Right lobe of liver (tissue), 6 donors: ENCODE measurements at regions not wholly inside any gene's neighbourhood (a gene's known extent, or its start where the extent isn't known, plus 50 kb on each side); places are given as distances from the start of the nearest gene placed in this dataset.
"Not testable (repeated sequence)": the region's sequence is repeated elsewhere in the genome, so short reads cannot be mapped to it uniquely, and the experiment has no call there.

Source experiments
- ATAC-seq, 4 donors: fragments of 200-7000 bp; cut with Tn5 transposase; one replicate each; pipeline ENCODE4 v1.9.1; 2020; ENCODE audit warnings: mild to moderate bottlenecking in 4 of 4, moderate library complexity in 4 of 4
- DNase-seq, 3 donors: peaks; one replicate each; pipeline ENCODE4 v3.0.0-alpha.2; 2020
- H3K27ac ChIP-seq, 3 donors: fragments of 200-600 bp; one replicate each; pipeline ENCODE4 v1.8.0; 2022
- H3K27me3 ChIP-seq, 2 donors: fragments of 200-600 bp; one replicate each; pipeline ENCODE4 v1.8.0; 2022
- H3K36me3 ChIP-seq, 4 donors: fragments of 200-600 bp; sonication (generic) in 1 of 4; one replicate each; pipeline versions ENCODE4 v1.5.1 to v1.8.0; 2017 to 2022; ENCODE audit warnings: control low read depth in 1 of 4
- H3K4me1 ChIP-seq, 4 donors: fragments of 200-600 bp; sonication (generic) in 1 of 4; one replicate each; pipeline versions ENCODE4 v1.5.1 to v1.8.0; 2017 to 2022; ENCODE audit warnings: control low read depth in 1 of 4
- H3K4me3 ChIP-seq, 3 donors: fragments of 200-600 bp; one replicate each; pipeline ENCODE4 v1.8.0; 2022
- H3K9me3 ChIP-seq, 4 donors: fragments of 200-600 bp; sonication (generic) in 1 of 4; one replicate each; pipeline versions ENCODE4 v1.5.1 to v1.8.0; 2017 to 2022; ENCODE audit warnings: control low read depth in 1 of 4
- POLR2A ChIP-seq: fragments of 450-650 bp; IDR thresholded peaks from one replicate; pipeline ENCODE4 v1.6.1; 2017; ENCODE audit warnings: antibody characterized with exemption, mild to moderate bottlenecking
- WGBS: methylation state at CpG from one replicate; pipeline ENCODE4 v1.1.6; 2018; ENCODE audit warnings: low coverage, low lambda C conversion rate; ENCODE audit not compliant: insufficient coverage; ENCODE audit errors: missing lambda C conversion rate; 5-methylcytosine and 5-hydroxymethylcytosine counted together
- intact Hi-C, 2 donors: fragments of 100-400 bp; cut with DNase I; formaldehyde crosslinking; loops; one replicate each; pipeline versions ENCODE4 v1.11.2 to v1.14.1; 2022
- TF ChIP-seq, protein P1 (sequence below), 4 donors: fragments of 200-600 bp in 3 of 4; fragments of 450-650 bp in 1 of 4; IDR thresholded peaks; one replicate each; pipeline versions ENCODE4 v1.5.1 to v1.8.0; 2016 to 2022; ENCODE audit warnings: antibody characterized with exemption in 4 of 4, mild to moderate bottlenecking in 2 of 4
- donor health status: DM: no; HTN: yes; CAD: no.
- donor health status: DM: no; HTN: no; CAD: no.
- donor health status: DM: no; HTN: no; CAD: no.
- donor health status: DM: no; HTN: yes; CAD: no.
- donor health status: DM: no; HTN: yes; CAD: no.

DNA sequence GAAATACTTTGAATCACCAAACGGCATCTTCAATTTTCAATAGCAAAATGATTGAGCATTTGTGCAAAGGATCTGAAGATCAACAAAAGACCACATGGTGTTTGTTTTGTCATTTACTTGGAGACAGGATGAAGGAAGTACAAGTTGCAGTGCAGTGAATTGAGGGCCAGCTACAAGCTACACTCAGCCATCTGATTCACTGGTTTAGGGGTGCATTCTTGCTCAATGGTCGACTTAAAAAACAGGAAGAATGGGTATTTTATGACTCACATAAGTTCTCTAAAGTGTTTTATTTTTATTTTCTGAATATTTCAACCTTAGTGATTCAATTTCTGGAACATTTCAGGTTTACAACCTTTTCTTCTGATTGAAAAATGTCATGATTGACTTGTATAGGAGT, 412.1 kb upstream of the ADAMTSL1 start:
- Histone ChIP-seq H3K4me1 (peaks cover 0 to 5% (median 2%) of the 10 kb centered on the region in 4 donors), H3K4me3 (no peak overlapping the region), H3K27ac (no peak overlapping the region), H3K27me3 (no peaks in the 10 kb centered on the region), H3K36me3 (no peaks in the 10 kb centered on the region), H3K9me3 (no peaks in the 10 kb centered on the region)
- DNase-seq, result no peak
- TF ChIP-seq POLR2A, result no peak
- TF ChIP-seq, protein P1, sequence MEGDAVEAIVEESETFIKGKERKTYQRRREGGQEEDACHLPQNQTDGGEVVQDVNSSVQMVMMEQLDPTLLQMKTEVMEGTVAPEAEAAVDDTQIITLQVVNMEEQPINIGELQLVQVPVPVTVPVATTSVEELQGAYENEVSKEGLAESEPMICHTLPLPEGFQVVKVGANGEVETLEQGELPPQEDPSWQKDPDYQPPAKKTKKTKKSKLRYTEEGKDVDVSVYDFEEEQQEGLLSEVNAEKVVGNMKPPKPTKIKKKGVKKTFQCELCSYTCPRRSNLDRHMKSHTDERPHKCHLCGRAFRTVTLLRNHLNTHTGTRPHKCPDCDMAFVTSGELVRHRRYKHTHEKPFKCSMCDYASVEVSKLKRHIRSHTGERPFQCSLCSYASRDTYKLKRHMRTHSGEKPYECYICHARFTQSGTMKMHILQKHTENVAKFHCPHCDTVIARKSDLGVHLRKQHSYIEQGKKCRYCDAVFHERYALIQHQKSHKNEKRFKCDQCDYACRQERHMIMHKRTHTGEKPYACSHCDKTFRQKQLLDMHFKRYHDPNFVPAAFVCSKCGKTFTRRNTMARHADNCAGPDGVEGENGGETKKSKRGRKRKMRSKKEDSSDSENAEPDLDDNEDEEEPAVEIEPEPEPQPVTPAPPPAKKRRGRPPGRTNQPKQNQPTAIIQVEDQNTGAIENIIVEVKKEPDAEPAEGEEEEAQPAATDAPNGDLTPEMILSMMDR (IDR thresholded peaks at IDR 0.05), result no peak
- ATAC-seq, result no peak
- intact Hi-C loops, result no loop called here
- WGBS, result 11% methylated on average over 2 of the region's 2 CpGs

DNA sequence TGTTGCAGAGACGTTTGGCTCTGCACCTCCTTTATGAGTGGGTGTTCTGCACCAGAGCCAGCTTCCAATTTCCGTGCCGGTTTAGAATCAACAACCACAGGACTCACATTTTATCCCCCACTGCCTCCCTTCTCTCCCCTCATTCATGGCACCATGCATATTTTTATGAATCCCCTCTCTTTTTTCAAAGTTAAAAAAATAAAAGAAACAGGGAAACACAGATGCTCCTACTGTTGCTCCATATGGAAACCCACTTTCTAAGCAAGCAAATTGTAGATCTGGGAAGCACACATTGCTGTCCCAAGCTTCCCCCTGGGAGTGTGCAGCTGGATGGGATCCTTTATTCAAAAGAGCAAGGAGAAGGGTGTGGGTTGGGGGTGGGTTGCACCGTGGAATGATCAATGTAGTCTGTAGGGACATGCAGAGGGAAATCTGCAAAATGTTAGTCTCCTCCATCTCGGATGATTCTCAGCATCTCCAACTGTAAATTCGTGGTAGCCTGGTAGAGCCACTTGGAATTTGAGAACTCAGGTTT, 410.0 kb upstream of the ADAMTSL1 start:
- DNase-seq (no peak), ATAC-seq (no peak)
- no peaks in the 10 kb centered on the region for H3K27me3 ChIP-seq

DNA sequence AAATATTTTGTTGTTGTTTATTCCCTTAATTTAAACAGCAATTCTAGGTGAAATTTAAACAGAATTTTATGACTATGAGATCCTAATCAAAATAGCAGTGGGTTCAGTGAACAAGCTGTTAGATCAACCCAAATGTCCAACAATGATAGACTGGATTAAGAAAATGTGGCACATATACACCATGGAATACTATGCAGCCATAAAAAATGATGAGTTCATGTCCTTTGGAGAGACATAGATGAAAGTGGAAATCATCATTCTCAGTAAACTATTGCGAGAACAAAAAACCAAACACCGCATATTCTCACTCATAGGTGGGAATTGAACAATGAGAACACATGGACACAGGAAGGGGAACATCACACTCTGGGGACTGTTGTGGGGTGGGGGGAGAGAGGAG, 407.3 kb upstream of the ADAMTSL1 start:
- intact Hi-C loops, H3K27me3 ChIP-seq, DNase-seq, ATAC-seq, H3K9me3 ChIP-seq, H3K4me3 ChIP-seq, H3K36me3 ChIP-seq, H3K27ac ChIP-seq, H3K4me1 ChIP-seq: not testable (repeated sequence)
- WGBS, result 73% methylated on average over 2 of the region's 2 CpGs

More for the DNA sequence above, 410.0 kb upstream of the ADAMTSL1 start:
- 51% methylated on average over 6 of the region's 6 CpGs for WGBS
- intact Hi-C loops, result no loop called here
- H3K27ac ChIP-seq, result no peak overlapping the region
- H3K4me3 ChIP-seq, result no peak overlapping the region
- H3K36me3 ChIP-seq, result no peaks in the 10 kb centered on the region
- peaks cover 0 to 5% (median 2%) of the 10 kb centered on the region in 4 donors for H3K4me1 ChIP-seq
- no peaks in the 10 kb centered on the region for H3K9me3 ChIP-seq
- TF ChIP-seq, protein P1 (IDR thresholded peaks at IDR 0.05), result no peak
- no peak for TF ChIP-seq POLR2A

DNA sequence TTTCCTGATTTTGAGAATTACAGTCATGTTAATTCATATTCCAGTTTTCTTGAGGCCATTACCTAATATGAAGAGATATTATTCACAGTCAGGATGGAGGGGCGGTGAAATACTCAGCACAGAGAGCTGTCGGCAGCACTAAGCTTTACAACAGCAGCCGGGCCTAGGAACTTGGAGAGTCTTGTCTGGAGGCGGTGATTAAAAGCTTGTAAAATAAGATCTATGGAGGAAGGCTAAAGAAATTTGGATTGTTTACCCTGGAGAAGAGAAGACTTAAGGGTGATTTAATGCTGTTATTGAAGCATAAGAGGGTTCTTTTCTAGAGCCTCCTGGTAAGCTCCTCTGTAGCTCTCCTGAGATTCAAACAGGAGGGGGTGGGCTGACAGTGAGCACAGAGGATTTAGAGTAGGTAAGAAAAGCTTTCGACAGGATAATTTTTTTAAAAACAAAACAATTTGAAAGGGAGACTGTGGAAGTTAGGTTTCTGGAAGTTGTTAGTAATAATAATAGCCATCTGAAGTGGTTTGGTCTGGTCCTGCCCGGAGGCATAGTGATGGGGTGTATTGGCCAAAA, 406.3 kb upstream of the ADAMTSL1 start:
- Histone ChIP-seq H3K9me3 (no peaks in the 10 kb centered on the region), H3K27me3 (no peaks in the 10 kb centered on the region), H3K27ac (no peak overlapping the region), H3K4me3 (no peak overlapping the region), H3K36me3 (no peaks in the 10 kb centered on the region), H3K4me1 (no peaks in the 10 kb centered on the region)
- DNase-seq (no peak), ATAC-seq (no peak)
- intact Hi-C loops, result no loop called here
- TF ChIP-seq POLR2A, result no peak
- 85% methylated on average over 6 of the region's 6 CpGs for WGBS

DNA sequence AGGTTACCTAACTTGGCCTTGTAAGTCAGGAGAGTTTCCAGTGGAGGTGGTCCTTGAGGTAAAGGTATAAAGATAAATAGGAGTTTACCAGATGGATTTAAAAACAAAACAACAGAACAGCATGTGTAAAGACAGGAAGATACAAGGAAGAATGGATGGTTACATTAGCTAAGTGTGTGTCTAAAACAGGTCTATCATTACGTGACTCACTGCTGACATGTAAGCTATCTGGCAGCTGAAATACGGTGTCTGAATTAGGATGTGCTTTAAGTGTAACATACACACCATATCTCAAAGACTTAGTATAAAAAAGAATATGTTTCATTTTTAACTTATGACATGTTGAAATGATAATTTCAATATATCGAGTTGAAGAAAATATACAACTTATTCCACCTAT, 405.1 kb upstream of the ADAMTSL1 start:
- intact Hi-C loops, result no loop called here
- Histone ChIP-seq H3K9me3 (no peaks in the 10 kb centered on the region), H3K36me3 (no peaks in the 10 kb centered on the region), H3K27ac (no peak overlapping the region), H3K4me3 (no peak overlapping the region), H3K27me3 (no peaks in the 10 kb centered on the region), H3K4me1 (no peaks in the 10 kb centered on the region)
- 76% methylated on average over 3 of the region's 3 CpGs for WGBS
- no peak for TF ChIP-seq POLR2A
- TF ChIP-seq, protein P1 (IDR thresholded peaks at IDR 0.05), result no peak
- ATAC-seq (no peak), DNase-seq (no peak)
